Tibial nerve (tissue), 4 donors: ENCODE measurements at regions not wholly inside any gene's neighbourhood (a gene's known extent, or its start where the extent isn't known, plus 50 kb on each side); places are given as distances from the start of the nearest gene placed in this dataset.
"Not testable (repeated sequence)": the region's sequence is repeated elsewhere in the genome, so short reads cannot be mapped to it uniquely, and the experiment has no call there.

Experiments used
- DNase-seq, 2 donors: peaks; one replicate each; pipeline ENCODE4 v3.0.0-alpha.2; 2019; ENCODE audit warnings: low spot score in 2 of 2
- H3K27ac ChIP-seq, 4 donors: fragments of 200-600 bp; sonication (generic) in 3 of 4; one replicate each; pipeline ENCODE4 v1.5.1; 2017 to 2019; ENCODE audit warnings: mild to moderate bottlenecking in 1 of 4
- H3K27me3 ChIP-seq, 2 donors: fragments of 200-600 bp; sonication (generic) in 1 of 2; one replicate each; pipeline versions ENCODE4 v1.5.1 to v1.6.0; 2017 to 2019
- H3K36me3 ChIP-seq, 3 donors: fragments of 200-600 bp; sonication (generic); one replicate each; pipeline ENCODE4 v1.5.1; 2018 to 2019
- H3K4me1 ChIP-seq, 4 donors: fragments of 200-600 bp; sonication (generic) in 3 of 4; one replicate each; pipeline ENCODE4 v1.5.1; 2017 to 2019
- H3K4me3 ChIP-seq, 4 donors: fragments of 200-600 bp; sonication (generic) in 3 of 4; one replicate each; pipeline ENCODE4 v1.5.1; 2017 to 2019; ENCODE audit warnings: mild to moderate bottlenecking in 1 of 4, moderate library complexity in 1 of 4
- H3K9me3 ChIP-seq, 4 donors: fragments of 200-600 bp; sonication (generic) in 3 of 4; one replicate each; pipeline ENCODE4 v1.5.1; 2017 to 2019
- EP300 ChIP-seq, 2 donors: sonication (generic); formaldehyde crosslinking; IDR thresholded peaks; one replicate each; pipeline ENCODE4 v1.6.1; 2017; ENCODE audit warnings: antibody characterized with exemption in 2 of 2, mild to moderate bottlenecking in 1 of 2
- POLR2A ChIP-seq, 2 donors: fragments of 450-650 bp; IDR thresholded peaks; one replicate each; pipeline ENCODE4 v1.6.1; 2017; ENCODE audit warnings: antibody characterized with exemption in 2 of 2, mild to moderate bottlenecking in 2 of 2, moderate library complexity in 2 of 2
- WGBS, 2 donors: methylation state at CpG; one replicate each; pipeline ENCODE4 v1.1.5; 2018; 5-methylcytosine and 5-hydroxymethylcytosine counted together
- TF ChIP-seq, protein P1 (sequence below), 5 experiments: fragments of 200-600 bp in 3 of 5; fragments of 450-650 bp in 2 of 5; sonication (generic) in 3 of 5; IDR thresholded peaks; one replicate each; pipeline ENCODE4 v1.5.1; 2016 to 2019; ENCODE audit warnings: antibody characterized with exemption in 5 of 5, mild to moderate bottlenecking in 3 of 5, moderate library complexity in 2 of 5

- Histone ChIP-seq H3K27ac (no peak overlapping the region), H3K36me3 (no peaks in the 10 kb centered on the region), H3K27me3 (no peaks in the 10 kb centered on the region), H3K4me3 (no peak overlapping the region), H3K9me3 (peaks cover 0 to 35% (median 0%) of the 10 kb centered on the region in 4 donors), H3K4me1 (no peaks in the 10 kb centered on the region)
- 90 to 92% methylated on average over 3 of the region's 3 CpGs for WGBS, 2 donors
- TF ChIP-seq, protein P1, sequence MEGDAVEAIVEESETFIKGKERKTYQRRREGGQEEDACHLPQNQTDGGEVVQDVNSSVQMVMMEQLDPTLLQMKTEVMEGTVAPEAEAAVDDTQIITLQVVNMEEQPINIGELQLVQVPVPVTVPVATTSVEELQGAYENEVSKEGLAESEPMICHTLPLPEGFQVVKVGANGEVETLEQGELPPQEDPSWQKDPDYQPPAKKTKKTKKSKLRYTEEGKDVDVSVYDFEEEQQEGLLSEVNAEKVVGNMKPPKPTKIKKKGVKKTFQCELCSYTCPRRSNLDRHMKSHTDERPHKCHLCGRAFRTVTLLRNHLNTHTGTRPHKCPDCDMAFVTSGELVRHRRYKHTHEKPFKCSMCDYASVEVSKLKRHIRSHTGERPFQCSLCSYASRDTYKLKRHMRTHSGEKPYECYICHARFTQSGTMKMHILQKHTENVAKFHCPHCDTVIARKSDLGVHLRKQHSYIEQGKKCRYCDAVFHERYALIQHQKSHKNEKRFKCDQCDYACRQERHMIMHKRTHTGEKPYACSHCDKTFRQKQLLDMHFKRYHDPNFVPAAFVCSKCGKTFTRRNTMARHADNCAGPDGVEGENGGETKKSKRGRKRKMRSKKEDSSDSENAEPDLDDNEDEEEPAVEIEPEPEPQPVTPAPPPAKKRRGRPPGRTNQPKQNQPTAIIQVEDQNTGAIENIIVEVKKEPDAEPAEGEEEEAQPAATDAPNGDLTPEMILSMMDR (IDR thresholded peaks at IDR 0.05), result no peak
- no peak for TF ChIP-seq POLR2A (IDR thresholded peaks at IDR 0.05)
- TF ChIP-seq EP300 (IDR thresholded peaks at IDR 0.05), result no peak
- no peak for DNase-seq
Observed at GRCh38 chr4:85030156-85030555, 63.7 kb upstream of the WDFY3 start.

DNA sequence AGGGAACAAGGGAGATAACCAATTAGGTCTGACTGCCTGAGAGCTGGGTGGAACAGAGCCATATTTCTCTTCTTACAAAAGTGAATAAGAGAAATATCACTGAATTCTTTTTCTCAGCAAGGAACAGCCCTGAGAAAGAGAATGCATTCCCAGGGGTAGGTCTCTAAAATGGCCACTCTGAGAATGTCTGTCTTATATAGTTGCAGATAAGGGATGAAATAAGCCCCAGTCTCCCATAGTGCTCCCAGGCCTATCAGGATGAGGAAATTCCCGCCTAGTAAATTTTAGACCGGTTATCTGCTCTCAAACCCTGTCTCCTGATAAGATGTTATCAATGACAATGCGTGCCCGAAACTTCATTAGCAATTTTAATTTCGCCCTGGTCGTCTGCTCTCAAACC lies 67.3 kb upstream of the WDFY3 start:
- H3K4me1 ChIP-seq, H3K4me3 ChIP-seq, DNase-seq, H3K36me3 ChIP-seq, H3K27me3 ChIP-seq, H3K27ac ChIP-seq: not testable (repeated sequence)
- WGBS, 2 donors, result 91 to 95% methylated on average over 6 of the region's 6 CpGs
- peaks cover 0 to 27% (median 0%) of the 10 kb centered on the region in 4 donors for H3K9me3 ChIP-seq

DNA sequence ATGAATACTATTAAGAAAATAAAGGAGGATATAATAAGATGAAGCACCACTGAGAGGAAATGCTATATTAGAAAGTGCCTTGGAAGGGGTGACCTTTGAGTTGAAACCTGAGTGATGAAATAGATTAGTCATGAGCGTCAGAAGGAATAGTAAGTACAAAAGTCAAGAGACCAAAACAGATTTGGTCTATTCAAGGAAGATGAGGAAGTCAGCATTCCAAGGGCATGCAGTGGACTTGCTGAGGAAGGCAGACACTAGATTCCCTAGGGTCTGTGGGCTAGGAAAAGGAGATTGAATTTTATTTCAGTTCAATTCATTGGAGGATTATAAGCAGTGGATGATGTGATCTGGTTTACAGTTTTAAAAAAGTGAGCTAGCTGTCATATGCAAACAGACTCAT lies 73.0 kb upstream of the WDFY3 start:
- Histone ChIP-seq H3K9me3 (peaks cover 0 to 16% (median 0%) of the 10 kb centered on the region in 4 donors), H3K4me3 (no peak overlapping the region), H3K36me3 (no peaks in the 10 kb centered on the region), H3K27ac (no peak overlapping the region), H3K4me1 (no peaks in the 10 kb centered on the region), H3K27me3 (no peaks in the 10 kb centered on the region)
- no peak for DNase-seq
- TF ChIP-seq, protein P1 (IDR thresholded peaks at IDR 0.05), result no peak
- no peak for TF ChIP-seq EP300 (IDR thresholded peaks at IDR 0.05)
- no peak for TF ChIP-seq POLR2A (IDR thresholded peaks at IDR 0.05)
- WGBS, 2 donors, result 74 to 89% methylated on average over 1 of the region's 1 CpG

- not testable (repeated sequence) for H3K4me3 ChIP-seq, H3K27ac ChIP-seq, H3K4me1 ChIP-seq, H3K36me3 ChIP-seq, DNase-seq, H3K27me3 ChIP-seq
- WGBS, 2 donors, result 84 to 90% methylated on average over 6 of the region's 6 CpGs
- peaks cover 0 to 41% (median 0%) of the 10 kb centered on the region in 4 donors for H3K9me3 ChIP-seq
Observed at GRCh38 chr4:85043812-85044496, 77.5 kb upstream of the WDFY3 start.

DNA sequence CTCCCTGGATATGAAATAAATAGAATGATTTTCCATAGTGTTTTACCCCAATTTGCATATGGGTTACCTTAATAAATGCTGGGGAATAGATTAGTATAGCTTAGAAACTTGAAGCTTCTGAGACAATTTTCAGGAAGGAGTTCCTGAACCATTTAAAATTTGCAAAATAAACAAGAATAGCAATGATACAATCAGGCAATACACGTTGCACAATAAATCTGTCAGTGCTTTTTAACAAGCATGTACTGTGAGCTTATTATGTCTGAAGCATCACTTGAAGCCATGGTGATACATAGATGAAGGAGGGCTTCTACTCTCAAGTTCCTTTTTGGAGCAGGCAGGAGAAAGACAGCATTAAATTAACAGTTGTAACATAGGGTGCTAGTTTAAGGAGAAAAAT lies 84.2 kb upstream of the WDFY3 start:
- Histone ChIP-seq H3K27ac (no peak overlapping the region), H3K36me3 (no peaks in the 10 kb centered on the region), H3K27me3 (no peaks in the 10 kb centered on the region), H3K9me3 (peaks cover 0 to 47% (median 0%) of the 10 kb centered on the region in 4 donors), H3K4me3 (no peak overlapping the region), H3K4me1 (no peaks in the 10 kb centered on the region)
- TF ChIP-seq, protein P1 (IDR thresholded peaks at IDR 0.05), result no peak
- no peak for TF ChIP-seq EP300 (IDR thresholded peaks at IDR 0.05)
- TF ChIP-seq POLR2A (IDR thresholded peaks at IDR 0.05), result no peak
- DNase-seq, result no peak
- WGBS, 2 donors, result 39 to 40% methylated on average over 1 of the region's 1 CpG

DNA sequence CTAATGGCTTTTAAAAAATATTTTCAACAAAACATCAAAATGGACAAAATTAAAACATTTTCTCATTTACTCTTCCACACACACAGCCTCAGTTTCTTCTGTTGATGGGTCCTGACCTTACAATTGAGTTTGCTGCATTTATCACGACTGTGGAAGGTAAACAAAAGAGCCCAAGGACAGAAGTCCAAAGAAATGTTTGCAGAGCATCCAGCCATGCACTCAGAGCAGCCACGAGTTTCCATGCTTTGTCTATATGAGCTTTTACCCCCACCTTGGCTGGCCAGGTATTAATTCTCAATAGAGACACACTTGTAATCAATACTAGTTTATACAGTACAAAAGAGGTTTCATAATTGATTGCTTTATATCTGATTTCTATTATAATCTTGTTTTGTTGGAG lies 85.0 kb upstream of the WDFY3 start:
- H3K27ac ChIP-seq, result no peak overlapping the region
- TF ChIP-seq, protein P1 (IDR thresholded peaks at IDR 0.05), result no peak
- TF ChIP-seq POLR2A (IDR thresholded peaks at IDR 0.05) (no peak), EP300 (IDR thresholded peaks at IDR 0.05) (no peak)
- H3K9me3 ChIP-seq, result peaks cover 0 to 42% (median 0%) of the 10 kb centered on the region in 4 donors
- no peak overlapping the region for H3K4me3 ChIP-seq
- H3K27me3 ChIP-seq, result no peaks in the 10 kb centered on the region
- H3K36me3 ChIP-seq, result no peaks in the 10 kb centered on the region
- WGBS, 2 donors, result 51 to 52% methylated on average over 2 of the region's 2 CpGs
- no peaks in the 10 kb centered on the region for H3K4me1 ChIP-seq
- no peak for DNase-seq

- not testable (repeated sequence) for H3K36me3 ChIP-seq, H3K4me3 ChIP-seq, H3K27me3 ChIP-seq, H3K27ac ChIP-seq, DNase-seq, H3K4me1 ChIP-seq
- peaks cover 0 to 31% (median 0%) of the 10 kb centered on the region in 4 donors for H3K9me3 ChIP-seq
- WGBS, 2 donors, result 66 to 69% methylated on average over 2 to 3 of the region's 3 CpGs
Observed at GRCh38 chr4:85054925-85055324, 88.4 kb upstream of the WDFY3 start.
